CD14-positive monocyte (primary cell): ENCODE measurements at regions not wholly inside any gene's neighbourhood (a gene's known extent, or its start where the extent isn't known, plus 50 kb on each side); places are given as distances from the start of the nearest gene placed in this dataset.
A peak's percentile ranks its signal among the peaks of the same experiment; 100 is the strongest.

ENCODE experiments used
- DNase-seq, 3 donors: peaks; one replicate each; pipeline ENCODE4 v3.0.0-alpha.2; 2011 to 2022
- H2AFZ ChIP-seq: 2 replicates; pipeline ENCODE4 v1.6.0; 2012; ENCODE audit warnings: mild to moderate bottlenecking, low read depth, low read length, inconsistent platforms; ENCODE audit not compliant: insufficient read depth, poor library complexity, severe bottlenecking
- H3K27ac ChIP-seq, 2 donors: 1 replicate in 1 of 2; 2 replicates in 1 of 2; pipeline ENCODE4 v1.5.1; 2012 to 2013; ENCODE audit warnings: low read length in 2 of 2, control low read depth in 1 of 2, inconsistent platforms in 1 of 2, low read depth in 1 of 2, mild to moderate bottlenecking in 1 of 2
- H3K27me3 ChIP-seq, 2 donors: one replicate each; pipeline versions ENCODE4 v1.6.0 to v1.6.1; 2011 to 2013; ENCODE audit warnings: low read length in 2 of 2; ENCODE audit not compliant: control insufficient read depth in 2 of 2, insufficient read depth in 2 of 2
- H3K36me3 ChIP-seq, 2 donors: replicated peaks in 1 of 2; 1 replicate in 1 of 2; 2 replicates in 1 of 2; pipeline versions ENCODE4 v1.5.1 to v1.6.1; 2012 to 2013; ENCODE audit warnings: low read length in 2 of 2, control low read depth in 1 of 2, inconsistent platforms in 1 of 2, mild to moderate bottlenecking in 1 of 2; ENCODE audit not compliant: insufficient read depth in 2 of 2, control insufficient read depth in 1 of 2
- H3K4me1 ChIP-seq, 2 donors: 1 replicate in 1 of 2; 2 replicates in 1 of 2; pipeline versions ENCODE4 v1.5.1 to v1.6.1; 2012 to 2013; ENCODE audit warnings: low read length in 2 of 2, control low read depth in 1 of 2, inconsistent platforms in 1 of 2, mild to moderate bottlenecking in 1 of 2, moderate library complexity in 1 of 2; ENCODE audit not compliant: insufficient read depth in 2 of 2, control insufficient read depth in 1 of 2
- H3K4me2 ChIP-seq: replicated peaks from 2 replicates; pipeline ENCODE3; 2012; ENCODE audit warnings: low read length, moderate library complexity, mild to moderate bottlenecking; ENCODE audit not compliant: poor library complexity, severe bottlenecking; ENCODE audit errors: extremely low read depth
- H3K4me3 ChIP-seq, 3 experiments: fragments of 200-600 bp in 1 of 3; sonication (generic) in 1 of 3; replicated peaks in 1 of 3; 1 replicate in 2 of 3; 2 replicates in 1 of 3; pipeline ENCODE4 v1.5.1; 2011 to 2013; ENCODE audit warnings: low read length in 3 of 3, mild to moderate bottlenecking in 3 of 3, control low read depth in 2 of 3, low read depth in 2 of 3, inconsistent platforms in 1 of 3, moderate library complexity in 1 of 3
- H3K79me2 ChIP-seq: 2 replicates; pipeline ENCODE4 v1.6.0; 2012; ENCODE audit warnings: mild to moderate bottlenecking, control low read depth, inconsistent platforms, low read length, moderate library complexity; ENCODE audit not compliant: insufficient read depth
- H3K9ac ChIP-seq: 2 replicates; pipeline ENCODE4 v1.6.0; 2017; ENCODE audit warnings: low read length, mild to moderate bottlenecking; ENCODE audit not compliant: insufficient read depth, poor library complexity, severe bottlenecking
- H3K9me3 ChIP-seq, 2 donors: replicated peaks in 1 of 2; 1 replicate in 1 of 2; 2 replicates in 1 of 2; pipeline versions ENCODE4 v1.5.1 to v1.6.1; 2012 to 2013; ENCODE audit warnings: low read length in 2 of 2, control low read depth in 1 of 2; ENCODE audit not compliant: control insufficient read depth in 1 of 2, insufficient read depth in 1 of 2
- H4K20me1 ChIP-seq: 2 replicates; pipeline ENCODE4 v1.6.0; 2012; ENCODE audit warnings: mild to moderate bottlenecking, low read length, control low read depth, moderate library complexity; ENCODE audit not compliant: insufficient read depth
- H3K27ac Mint-ChIP-seq, 7 donors: one replicate each; pipeline ENCODE4 v1.8.0; 2020; ENCODE audit warnings: mild to moderate bottlenecking in 7 of 7, mixed read lengths in 7 of 7, moderate library complexity in 6 of 7, inconsistent platforms in 2 of 7
- H3K27me3 Mint-ChIP-seq, 3 donors: one replicate each; pipeline ENCODE4 v1.8.0; 2021 to 2022; ENCODE audit warnings: low read depth in 3 of 3, mild to moderate bottlenecking in 3 of 3, mixed read lengths in 3 of 3, moderate library complexity in 3 of 3, inconsistent platforms in 1 of 3
- H3K36me3 Mint-ChIP-seq, 2 donors: one replicate each; pipeline ENCODE4 v1.8.0; 2020; ENCODE audit warnings: mixed read lengths in 2 of 2, inconsistent platforms in 1 of 2, mild to moderate bottlenecking in 1 of 2
- H3K4me1 Mint-ChIP-seq: one replicate; pipeline ENCODE4 v1.8.0; 2020; ENCODE audit warnings: mild to moderate bottlenecking, mixed read lengths
- H3K4me3 Mint-ChIP-seq, 2 donors: one replicate each; pipeline ENCODE4 v1.8.0; 2020; ENCODE audit warnings: mild to moderate bottlenecking in 2 of 2, mixed read lengths in 2 of 2, moderate library complexity in 1 of 2
- H3K9me3 Mint-ChIP-seq, 7 donors: one replicate each; pipeline ENCODE4 v1.8.0; 2020 to 2022; ENCODE audit warnings: mixed read lengths in 7 of 7, mild to moderate bottlenecking in 6 of 7, moderate library complexity in 6 of 7, inconsistent platforms in 2 of 7
- CTCF ChIP-seq: fragments of 200-600 bp; IDR thresholded peaks from one replicate; pipeline ENCODE4 v1.8.0; 2022; ENCODE audit warnings: antibody characterized with exemption, mild to moderate bottlenecking
- WGBS: methylation state at CpG from one replicate; pipeline ENCODE4 v1.1.5; 2013; ENCODE audit warnings: missing lambda C conversion rate; ENCODE audit not compliant: insufficient coverage; 5-methylcytosine and 5-hydroxymethylcytosine counted together
- intact Hi-C, 2 donors: fragments of 100-400 bp; cut with micrococcal nuclease; formaldehyde crosslinking; loops; one replicate each; pipeline versions ENCODE4 v1.15.0 to v1.15.1; 2023

- no peaks in the 10 kb centered on the region for H3K27me3 ChIP-seq
- H3K4me1 ChIP-seq: no peaks in the 10 kb centered on the region
- intact Hi-C loops: no loop called here
- peaks cover 25% of the 10 kb centered on the region in 2 donors for H3K36me3 Mint-ChIP-seq
- peaks cover 9% of the 10 kb centered on the region for H3K4me1 Mint-ChIP-seq
- H3K4me3 Mint-ChIP-seq: no peak overlapping the region
- no peak overlapping the region for H3K9ac ChIP-seq
- TF ChIP-seq CTCF: no peak
- H3K27ac ChIP-seq: no peak overlapping the region
- H4K20me1 ChIP-seq: peaks cover 77% of the 10 kb centered on the region
- H3K79me2 ChIP-seq: peaks cover 18% of the 10 kb centered on the region
- H3K27ac Mint-ChIP-seq: peak overlapping the region in 1 of 7 donors; percentile 61
- H3K36me3 ChIP-seq: no peaks in the 10 kb centered on the region
- no peak overlapping the region for H3K4me2 ChIP-seq
- DNase-seq: no peak
- no peak overlapping the region for H3K4me3 ChIP-seq
- H3K9me3 ChIP-seq: no peaks in the 10 kb centered on the region
- H3K9me3 Mint-ChIP-seq: peaks cover 0 to 10% (median 0%) of the 10 kb centered on the region in 7 donors
- WGBS: 97% methylated on average over 4 of the region's 5 CpGs
- H2AFZ ChIP-seq: no peak overlapping the region
- peaks cover 0 to 2% (median 0%) of the 10 kb centered on the region in 3 donors for H3K27me3 Mint-ChIP-seq
Measured at GRCh38 chr14:71492346-71492745, 439.9 kb upstream of the RGS6 start.

- H3K36me3 Mint-ChIP-seq: peaks cover 8 to 14% of the 10 kb centered on the region in 2 donors
- Histone ChIP-seq H3K79me2 (peaks cover 13% of the 10 kb centered on the region), H3K4me3 (no peak overlapping the region), H2AFZ (no peak overlapping the region), H3K27me3 (no peaks in the 10 kb centered on the region), H3K4me1 (no peaks in the 10 kb centered on the region), H3K27ac (no peak overlapping the region), H3K4me2 (no peak overlapping the region), H3K9me3 (no peaks in the 10 kb centered on the region), H3K36me3 (no peaks in the 10 kb centered on the region), H4K20me1 (peaks cover 78% of the 10 kb centered on the region), H3K9ac (no peak overlapping the region)
- no peak for TF ChIP-seq CTCF
- H3K27me3 Mint-ChIP-seq: peaks cover 0 to 2% (median 0%) of the 10 kb centered on the region in 3 donors
- peaks cover 0 to 10% (median 0%) of the 10 kb centered on the region in 7 donors for H3K9me3 Mint-ChIP-seq
- peaks cover 3% of the 10 kb centered on the region for H3K4me1 Mint-ChIP-seq
- H3K27ac Mint-ChIP-seq: no peak overlapping the region
- no peak for DNase-seq
- no CpG with 5 or more reads among the region's 2 CpGs for WGBS
- H3K4me3 Mint-ChIP-seq: no peak overlapping the region
- intact Hi-C loops: no loop called here
Measured at GRCh38 chr14:71497645-71498086, 434.6 kb upstream of the RGS6 start.
